ENCODE measurements at regions not wholly inside any gene's neighbourhood (a gene's known extent, or its start where the extent isn't known, plus 50 kb on each side); places are given as distances from the start of the nearest gene placed in this dataset.

DNA sequence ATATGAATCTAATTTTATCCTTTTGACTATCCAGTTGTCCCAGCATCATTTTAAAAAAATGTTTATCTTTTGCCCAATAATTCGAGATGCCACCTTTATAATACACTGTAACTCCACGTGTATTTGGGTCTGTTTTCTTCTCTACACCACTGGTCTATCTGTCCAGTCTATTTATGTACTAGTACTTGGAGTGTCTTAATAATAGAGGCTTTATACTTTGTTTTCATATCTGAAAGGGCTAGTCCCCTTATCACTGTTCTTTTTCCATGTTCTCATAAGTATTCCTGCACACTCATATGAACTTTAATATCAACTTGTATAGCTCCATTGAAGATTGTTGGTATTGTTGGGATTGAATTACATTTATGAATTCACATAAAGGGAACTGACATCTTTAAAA is 101.1 kb upstream of the RMP24 start:
- 28% methylated on average over 2 of the region's 2 CpGs for WGBS (ENCODE audit: insufficient coverage, low coverage, low lambda C conversion rate, missing lambda C conversion rate)
- no peak overlapping the region for H3K27ac ChIP-seq
- H3K4me1 ChIP-seq = no peaks in the 10 kb centered on the region
- TF ChIP-seq POLR2A (IDR thresholded peaks at IDR 0.05) = no peak
- TF ChIP-seq, protein P1, sequence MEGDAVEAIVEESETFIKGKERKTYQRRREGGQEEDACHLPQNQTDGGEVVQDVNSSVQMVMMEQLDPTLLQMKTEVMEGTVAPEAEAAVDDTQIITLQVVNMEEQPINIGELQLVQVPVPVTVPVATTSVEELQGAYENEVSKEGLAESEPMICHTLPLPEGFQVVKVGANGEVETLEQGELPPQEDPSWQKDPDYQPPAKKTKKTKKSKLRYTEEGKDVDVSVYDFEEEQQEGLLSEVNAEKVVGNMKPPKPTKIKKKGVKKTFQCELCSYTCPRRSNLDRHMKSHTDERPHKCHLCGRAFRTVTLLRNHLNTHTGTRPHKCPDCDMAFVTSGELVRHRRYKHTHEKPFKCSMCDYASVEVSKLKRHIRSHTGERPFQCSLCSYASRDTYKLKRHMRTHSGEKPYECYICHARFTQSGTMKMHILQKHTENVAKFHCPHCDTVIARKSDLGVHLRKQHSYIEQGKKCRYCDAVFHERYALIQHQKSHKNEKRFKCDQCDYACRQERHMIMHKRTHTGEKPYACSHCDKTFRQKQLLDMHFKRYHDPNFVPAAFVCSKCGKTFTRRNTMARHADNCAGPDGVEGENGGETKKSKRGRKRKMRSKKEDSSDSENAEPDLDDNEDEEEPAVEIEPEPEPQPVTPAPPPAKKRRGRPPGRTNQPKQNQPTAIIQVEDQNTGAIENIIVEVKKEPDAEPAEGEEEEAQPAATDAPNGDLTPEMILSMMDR (IDR thresholded peaks at IDR 0.05) = no peak
- no peaks in the 10 kb centered on the region for H3K9me3 ChIP-seq
- DNase-seq (no peak), ATAC-seq (no peak)
- no peaks in the 10 kb centered on the region for H3K36me3 ChIP-seq
- intact Hi-C loops (cut with DNase I) = no loop called here
- H3K27me3 ChIP-seq = no peaks in the 10 kb centered on the region
- H3K4me3 ChIP-seq = no peak overlapping the region

DNA sequence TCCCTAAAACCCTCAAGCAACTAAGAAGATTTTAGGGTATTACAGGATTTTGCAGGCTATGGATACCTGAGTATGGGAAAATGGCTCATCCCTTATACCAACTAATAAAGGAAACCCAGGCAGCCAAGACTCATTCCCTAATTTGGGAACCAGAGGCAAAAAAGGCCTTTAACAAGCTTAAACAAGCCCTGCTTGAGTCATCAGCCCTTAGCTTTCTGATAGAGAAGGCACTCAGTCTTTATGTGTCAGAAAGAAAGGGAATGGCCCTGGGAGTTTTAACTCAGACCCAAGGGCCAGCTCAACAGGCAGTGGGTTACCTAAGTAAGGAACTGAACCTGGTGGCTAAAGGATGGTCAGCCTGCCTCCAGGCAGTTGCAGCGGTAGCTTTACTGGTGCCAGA is 96.9 kb upstream of the RMP24 start:
- DNase-seq (no peak), ATAC-seq (no peak)
- WGBS (ENCODE audit: insufficient coverage, low coverage, low lambda C conversion rate, missing lambda C conversion rate) = no CpG with 5 or more reads among the region's 1 CpG
- Histone ChIP-seq H3K4me1 (no peaks in the 10 kb centered on the region), H3K36me3 (no peaks in the 10 kb centered on the region), H3K27ac (no peak overlapping the region), H3K9me3 (no peaks in the 10 kb centered on the region), H3K27me3 (no peaks in the 10 kb centered on the region), H3K4me3 (no peak overlapping the region)
- intact Hi-C loops (cut with DNase I) = no loop called here
- TF ChIP-seq, protein P1 (IDR thresholded peaks at IDR 0.05) = no peak
- no peak for TF ChIP-seq POLR2A (IDR thresholded peaks at IDR 0.05)

DNA sequence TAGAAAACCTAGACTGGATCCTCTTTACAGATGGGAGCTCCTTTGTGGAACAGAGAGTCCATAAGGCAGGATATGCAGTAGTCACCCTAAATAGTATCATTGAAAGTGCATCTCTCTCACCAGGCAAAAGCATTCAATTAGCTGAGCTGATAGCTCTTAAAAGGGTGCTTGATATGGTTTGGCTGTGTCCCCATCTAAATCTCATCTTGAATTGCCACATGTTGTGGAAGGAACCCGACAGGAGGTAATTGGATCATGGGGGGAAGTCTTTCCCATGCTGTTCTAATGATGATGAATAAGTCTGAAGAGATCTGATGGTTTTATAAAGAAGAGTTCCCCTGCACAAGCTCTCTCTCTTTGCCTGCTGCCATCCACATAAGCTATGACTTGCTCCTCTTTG is 96.2 kb upstream of the RMP24 start:
- Histone ChIP-seq H3K4me3 (no peak overlapping the region), H3K9me3 (no peaks in the 10 kb centered on the region), H3K27ac (no peak overlapping the region), H3K4me1 (no peaks in the 10 kb centered on the region), H3K27me3 (no peaks in the 10 kb centered on the region), H3K36me3 (no peaks in the 10 kb centered on the region)
- TF ChIP-seq POLR2A (IDR thresholded peaks at IDR 0.05) = no peak
- TF ChIP-seq, protein P1 (IDR thresholded peaks at IDR 0.05) = no peak
- 0% methylated on average over 1 of the region's 1 CpG for WGBS (ENCODE audit: insufficient coverage, low coverage, low lambda C conversion rate, missing lambda C conversion rate)
- DNase-seq = no peak
- intact Hi-C loops (cut with DNase I) = no loop called here
- no peak for ATAC-seq

DNA sequence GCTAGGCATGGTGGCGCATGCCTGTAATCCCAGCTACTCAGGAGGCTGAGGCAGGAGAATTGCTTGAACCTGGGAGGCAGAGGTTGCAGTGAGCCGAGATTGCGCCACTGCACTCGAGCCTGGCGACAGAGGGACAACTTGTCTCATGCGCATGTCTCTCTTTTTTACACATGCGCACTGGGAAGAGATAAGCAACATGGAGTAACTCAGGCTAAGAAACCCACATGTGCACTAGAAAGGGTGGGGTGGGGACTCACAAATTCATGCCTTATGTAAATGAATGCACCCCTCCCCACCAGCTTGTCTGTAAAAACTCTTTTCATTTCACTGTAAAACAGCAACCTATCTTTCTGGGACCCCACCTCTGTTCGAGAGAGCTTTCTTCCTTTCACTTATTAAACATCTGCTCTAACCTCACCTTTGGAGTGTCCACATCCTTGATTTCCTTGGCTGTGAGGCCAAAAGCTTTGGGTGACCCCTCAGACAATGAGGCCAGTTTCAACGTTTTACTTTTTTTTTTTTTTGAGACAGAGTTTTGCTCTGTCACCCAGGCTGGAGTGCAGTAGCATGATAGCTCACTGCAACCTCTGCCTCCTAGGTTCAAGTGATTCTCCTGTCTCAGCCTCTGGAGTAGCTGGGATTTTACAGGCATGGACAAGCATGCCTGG is 91.6 kb upstream of the RMP24 start:
- Histone ChIP-seq H3K9me3 (no peaks in the 10 kb centered on the region), H3K4me3 (no peak overlapping the region), H3K27me3 (no peaks in the 10 kb centered on the region), H3K4me1 (no peaks in the 10 kb centered on the region), H3K27ac (no peak overlapping the region), H3K36me3 (no peaks in the 10 kb centered on the region)
- 54% methylated on average over 3 of the region's 9 CpGs for WGBS (ENCODE audit: insufficient coverage, low coverage, low lambda C conversion rate, missing lambda C conversion rate)
- ATAC-seq = no peak
- intact Hi-C loops (cut with DNase I) = no loop called here
- TF ChIP-seq, protein P1 (IDR thresholded peaks at IDR 0.05) = no peak
- TF ChIP-seq POLR2A (IDR thresholded peaks at IDR 0.05) = no peak
- no peak for DNase-seq

DNA sequence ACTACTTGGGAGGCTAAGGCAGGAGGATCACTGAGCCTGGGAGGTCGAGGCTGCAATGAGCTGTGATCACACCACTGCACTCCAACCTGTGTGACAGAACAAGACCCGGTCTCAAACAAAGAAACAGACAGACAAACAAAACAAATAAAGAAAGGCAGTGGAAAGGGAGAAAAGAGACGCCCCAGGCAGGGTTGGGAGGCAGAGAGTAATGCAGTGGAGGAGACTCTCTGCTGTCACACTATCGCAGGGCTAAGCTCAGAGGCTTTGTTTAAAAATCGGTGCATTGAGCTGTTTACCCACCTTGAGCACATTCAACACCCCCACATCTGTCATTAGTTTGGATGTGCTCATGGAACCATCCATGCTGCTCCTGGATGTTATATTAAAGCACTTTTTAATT is 84.2 kb upstream of the RMP24 start:
- H3K27ac ChIP-seq = no peak overlapping the region
- ATAC-seq (no peak), DNase-seq (no peak)
- H3K4me3 ChIP-seq = no peak overlapping the region
- no peaks in the 10 kb centered on the region for H3K36me3 ChIP-seq
- H3K9me3 ChIP-seq = no peaks in the 10 kb centered on the region
- TF ChIP-seq, protein P1 (IDR thresholded peaks at IDR 0.05) = no peak
- no peak for TF ChIP-seq POLR2A (IDR thresholded peaks at IDR 0.05)
- 33% methylated on average over 5 of the region's 5 CpGs for WGBS (ENCODE audit: insufficient coverage, low coverage, low lambda C conversion rate, missing lambda C conversion rate)
- no peaks in the 10 kb centered on the region for H3K27me3 ChIP-seq
- no peaks in the 10 kb centered on the region for H3K4me1 ChIP-seq
- intact Hi-C loops (cut with DNase I) = no loop called here
